ENCODE measurements at regions not wholly inside any gene's neighbourhood (a gene's known extent, or its start where the extent isn't known, plus 50 kb on each side); places are given as distances from the start of the nearest gene placed in this dataset.

DNA sequence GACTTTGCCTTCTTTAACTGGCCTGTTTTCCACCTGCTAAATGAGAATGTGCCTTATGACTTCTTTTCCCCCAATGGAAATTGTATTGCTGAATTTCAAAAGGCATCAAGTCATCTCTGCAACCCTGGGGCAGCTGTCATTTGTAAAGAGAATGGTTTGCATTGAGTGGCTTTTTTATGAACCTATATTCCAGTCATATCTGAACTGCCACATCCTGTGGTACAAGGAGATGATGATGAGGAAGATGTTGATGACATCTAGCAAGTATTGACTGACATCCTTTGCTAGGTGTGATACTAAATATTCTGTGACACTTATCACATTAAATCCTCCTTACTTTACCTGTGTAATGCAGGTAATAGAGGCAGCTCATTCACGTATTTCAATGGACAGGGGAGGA, 88.3 kb upstream of the KIAA1217 start:
- TF ChIP-seq POLR2AphosphoS5 (IDR thresholded peaks at IDR 0.05; ENCODE audit: low read depth, low read length) (no peak), REST (IDR thresholded peaks at IDR 0.05; ENCODE audit: insufficient read depth in 1 of 2, low read depth in 2 of 2, low read length in 2 of 2) (no peak)
